GM19455 (cell line): ENCODE measurements at regions not wholly inside any gene's neighbourhood (a gene's known extent, or its start where the extent isn't known, plus 50 kb on each side); places are given as distances from the start of the nearest gene placed in this dataset.
"Not testable (repeated sequence)": the region's sequence is repeated elsewhere in the genome, so short reads cannot be mapped to it uniquely, and the experiment has no call there.

Experiments used
- ATAC-seq: cut with Tn5 transposase; IDR thresholded peaks from one replicate; pipeline ENCODE4 v1.9.1; 2021; ENCODE audit not compliant: unreplicated experiment

DNA sequence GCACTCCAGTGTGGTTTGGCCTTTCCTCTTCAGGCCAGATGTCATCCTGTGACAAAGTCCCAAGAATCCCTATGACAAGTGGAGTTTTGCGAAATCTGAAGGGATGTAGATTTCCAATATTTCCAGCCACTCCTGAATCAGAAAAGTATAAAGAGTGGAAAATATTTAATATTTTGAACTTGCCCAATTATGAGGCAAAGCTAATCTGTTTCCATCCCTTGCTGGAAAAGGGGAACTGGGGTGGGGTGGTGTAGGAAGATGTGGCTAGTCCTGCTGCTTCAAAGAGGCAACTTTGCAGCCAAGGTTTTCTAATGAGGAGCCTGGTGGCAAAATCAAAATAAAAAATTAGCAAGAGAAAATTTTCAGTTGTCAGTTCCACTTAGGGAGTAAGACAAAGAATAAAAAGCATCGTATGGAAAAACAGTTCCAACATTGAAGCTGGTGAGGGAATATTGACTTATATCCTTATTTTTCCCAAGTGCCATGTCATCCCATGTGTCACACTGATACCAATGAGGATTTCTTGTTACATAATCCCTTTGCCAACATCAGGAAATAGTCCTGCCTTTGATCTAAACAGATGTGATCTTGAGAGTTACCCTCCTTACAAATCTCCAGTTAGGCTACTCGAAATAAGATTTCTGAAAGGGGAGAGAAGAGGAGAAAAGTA is 480.0 kb upstream of the JARID2 start:
- no peak for ATAC-seq

DNA sequence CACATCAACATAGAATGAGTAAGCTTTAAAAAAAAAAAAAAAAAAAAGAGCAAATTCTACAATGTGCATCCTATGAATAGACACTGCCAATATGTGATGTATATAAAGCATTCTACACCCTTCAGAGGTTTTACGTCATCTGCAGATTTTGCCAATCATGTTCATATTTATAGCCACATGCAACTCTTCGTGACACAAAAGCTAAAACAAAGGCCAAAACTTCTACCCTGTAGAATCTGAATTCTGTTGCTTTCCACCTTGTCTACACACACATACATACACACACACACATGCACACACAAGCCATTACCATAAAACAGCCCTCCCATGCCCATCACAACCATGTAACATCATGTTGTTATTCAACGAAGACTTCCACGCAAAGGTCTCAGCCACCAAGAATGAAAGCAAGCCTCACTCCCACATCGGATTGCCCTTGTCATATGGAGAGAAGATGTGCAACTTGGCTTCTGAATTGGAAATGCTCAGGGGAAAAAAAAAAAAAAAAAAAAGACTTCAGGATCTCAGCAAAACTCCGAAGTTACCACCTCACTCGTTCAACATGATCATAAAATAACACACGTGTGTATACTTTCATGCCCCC is 479.4 kb upstream of the JARID2 start:
- no peak for ATAC-seq

DNA sequence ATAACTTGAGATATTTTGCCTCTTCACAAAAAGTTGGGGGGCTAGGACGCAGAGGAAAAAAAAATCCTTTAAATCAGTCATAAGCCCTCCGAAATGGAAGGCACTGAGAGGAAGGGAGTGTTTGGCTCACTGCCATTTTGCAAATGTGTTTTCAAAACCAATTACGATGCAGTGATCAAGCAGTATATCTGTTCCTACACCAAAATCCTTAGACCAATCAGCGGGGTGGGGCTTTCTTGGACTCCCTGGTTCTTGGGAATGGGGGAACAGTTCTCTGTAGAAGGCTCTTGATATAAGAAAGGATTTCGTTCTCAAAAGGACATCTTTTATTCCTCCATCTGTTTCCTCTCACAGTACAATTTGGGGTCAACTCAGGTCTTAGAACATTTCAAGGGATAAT is 478.6 kb upstream of the JARID2 start:
- ATAC-seq: no peak

DNA sequence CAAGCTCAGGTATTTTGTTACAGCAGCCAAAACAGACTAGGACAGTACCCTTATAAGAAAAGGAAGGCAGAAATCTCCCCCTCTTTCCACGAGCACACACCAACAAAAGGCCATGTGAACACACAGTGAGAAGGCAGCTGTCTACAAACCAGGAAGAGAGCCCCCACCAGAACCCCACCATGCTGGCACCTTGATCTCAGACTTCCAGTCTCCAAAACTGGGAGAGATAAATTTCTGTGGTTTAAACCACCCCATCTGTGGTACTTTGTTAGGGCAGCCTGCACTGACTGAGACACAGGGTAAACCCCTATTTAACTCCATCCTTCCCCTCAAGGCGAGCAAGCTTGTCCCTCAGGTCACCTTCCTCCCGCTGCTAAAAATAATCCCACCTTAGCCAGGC is 475.8 kb upstream of the JARID2 start:
- no peak for ATAC-seq

DNA sequence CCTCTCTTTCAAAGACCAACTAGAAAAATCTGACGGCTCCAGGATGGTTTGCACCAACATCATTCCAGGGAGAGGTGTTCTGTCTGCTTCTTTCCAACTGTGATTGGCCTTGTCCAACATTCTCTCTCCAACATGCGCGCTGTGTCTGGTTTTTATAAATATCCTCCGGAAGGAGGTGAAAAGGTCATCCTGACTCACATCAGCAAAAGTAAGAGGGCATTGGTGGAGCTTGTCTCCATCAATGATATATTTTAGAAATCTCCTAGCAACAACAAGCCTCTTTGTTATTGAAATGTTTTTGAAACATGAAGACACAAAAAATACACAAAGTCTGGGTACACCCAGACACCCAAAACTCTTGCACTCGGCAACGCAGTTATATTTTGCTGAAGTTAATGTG is 475.3 kb upstream of the JARID2 start:
- ATAC-seq: no peak

DNA sequence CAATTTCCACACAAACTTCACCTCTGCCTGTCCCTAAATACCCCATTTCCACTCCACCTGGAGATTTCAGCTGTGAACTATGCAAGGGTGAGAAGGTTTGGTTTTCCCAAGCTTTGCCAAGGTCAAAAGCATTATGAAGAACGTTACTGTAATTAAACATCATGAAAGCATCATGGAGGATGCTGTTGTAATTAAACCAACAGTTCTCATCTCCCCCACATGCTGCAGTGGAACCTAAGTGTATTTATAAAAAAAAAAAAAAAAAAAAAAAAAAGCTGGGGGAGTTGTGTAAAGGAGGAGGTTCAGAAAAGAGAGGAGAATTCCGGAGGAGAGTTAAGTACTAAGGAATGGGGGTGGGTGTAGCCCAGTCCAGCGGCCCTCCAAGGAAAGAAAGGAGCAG is 474.9 kb upstream of the JARID2 start:
- ATAC-seq: no peak

DNA sequence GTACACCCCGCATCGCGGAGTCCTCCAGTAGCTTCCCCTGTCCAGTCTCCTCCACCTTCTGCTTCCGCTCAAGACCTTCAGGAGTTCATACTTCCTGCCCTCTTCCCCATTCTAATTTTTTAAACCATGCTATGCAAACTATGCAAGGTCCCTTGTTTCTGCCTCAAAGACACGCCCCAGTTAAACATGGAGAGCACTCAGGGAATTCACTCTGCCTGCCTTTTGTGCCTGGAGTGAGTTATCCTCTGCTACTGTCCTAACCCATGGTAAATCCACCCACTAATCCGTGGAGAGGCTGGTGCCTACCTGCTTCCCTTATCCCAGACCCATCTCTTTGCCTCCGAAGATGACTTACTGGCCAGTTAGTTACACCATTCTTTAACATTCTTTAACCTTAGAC is 473.7 kb upstream of the JARID2 start:
- ATAC-seq: no peak

DNA sequence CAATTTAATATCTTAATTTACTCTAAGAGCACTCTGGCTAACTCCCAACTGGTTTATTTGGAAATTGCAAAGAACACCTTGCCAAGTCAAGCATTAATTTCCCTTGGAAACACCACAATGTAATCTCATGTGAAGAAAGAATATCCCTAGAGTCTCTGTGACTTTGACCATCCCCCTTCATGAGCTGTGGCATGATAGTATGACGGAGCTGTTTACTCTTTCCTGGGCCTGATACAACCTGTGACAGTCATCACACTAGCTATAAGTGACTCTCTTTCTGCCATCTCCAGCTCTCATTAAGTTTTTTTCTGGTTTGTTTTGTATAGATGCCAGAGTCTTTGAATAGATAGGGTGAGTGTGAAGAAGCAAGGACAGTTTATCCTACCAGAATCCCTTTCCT is 470.3 kb upstream of the JARID2 start:
- ATAC-seq: no peak

DNA sequence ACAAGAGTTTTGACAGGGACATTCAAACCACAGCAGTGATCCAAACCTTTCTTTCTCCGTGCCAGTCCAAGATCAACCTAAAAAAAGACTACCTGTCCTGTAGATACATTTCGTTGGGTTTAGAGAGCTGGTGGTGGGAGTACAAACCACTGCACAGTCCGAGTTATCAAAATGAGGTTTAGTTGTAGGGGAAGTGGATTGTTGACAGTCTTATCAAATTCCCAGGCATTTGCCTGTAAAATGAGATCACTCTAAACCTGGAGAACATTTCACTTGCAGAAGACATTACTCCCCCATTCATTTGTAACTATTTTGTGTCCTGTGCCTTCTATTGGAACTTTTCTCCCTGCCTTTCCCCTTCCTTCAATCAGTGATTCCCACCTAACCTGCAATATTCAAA is 469.6 kb upstream of the JARID2 start:
- ATAC-seq: no peak

DNA sequence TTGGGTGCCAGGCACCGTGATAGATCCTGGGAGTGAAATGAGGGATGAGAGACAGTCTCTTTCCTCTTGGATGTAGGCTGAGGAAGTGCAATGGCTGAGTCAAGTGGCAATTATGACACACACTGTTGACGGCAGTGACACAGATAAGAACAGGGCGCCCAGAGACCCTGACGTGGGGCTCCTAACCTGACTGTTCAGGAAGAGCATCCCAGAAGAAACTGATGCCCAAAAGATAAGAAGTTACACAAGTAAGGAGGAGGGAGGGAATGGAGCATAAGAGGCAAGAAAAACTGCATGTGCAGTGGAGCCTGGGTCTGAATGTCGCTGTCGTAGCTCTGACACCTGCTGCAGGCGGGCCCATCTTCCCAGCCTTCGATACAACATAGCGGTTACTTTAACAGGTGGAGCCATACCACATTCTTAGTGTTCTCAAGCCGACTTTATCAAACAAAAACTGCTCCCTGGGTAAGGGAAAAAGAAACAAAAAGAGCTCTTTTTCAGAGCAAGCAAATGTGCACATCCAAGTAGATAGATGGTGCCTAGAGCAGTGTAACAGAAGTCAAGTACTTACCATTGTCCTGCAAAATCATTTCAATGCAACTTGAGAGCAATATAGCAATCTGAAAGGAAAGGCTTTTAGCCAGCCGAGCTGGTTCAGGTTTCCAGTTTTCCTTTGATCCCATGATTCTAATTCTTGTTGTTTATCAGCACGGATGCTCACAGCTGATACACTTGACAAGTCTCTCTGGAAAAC is 463.9 kb upstream of the JARID2 start:
- ATAC-seq: no peak

DNA sequence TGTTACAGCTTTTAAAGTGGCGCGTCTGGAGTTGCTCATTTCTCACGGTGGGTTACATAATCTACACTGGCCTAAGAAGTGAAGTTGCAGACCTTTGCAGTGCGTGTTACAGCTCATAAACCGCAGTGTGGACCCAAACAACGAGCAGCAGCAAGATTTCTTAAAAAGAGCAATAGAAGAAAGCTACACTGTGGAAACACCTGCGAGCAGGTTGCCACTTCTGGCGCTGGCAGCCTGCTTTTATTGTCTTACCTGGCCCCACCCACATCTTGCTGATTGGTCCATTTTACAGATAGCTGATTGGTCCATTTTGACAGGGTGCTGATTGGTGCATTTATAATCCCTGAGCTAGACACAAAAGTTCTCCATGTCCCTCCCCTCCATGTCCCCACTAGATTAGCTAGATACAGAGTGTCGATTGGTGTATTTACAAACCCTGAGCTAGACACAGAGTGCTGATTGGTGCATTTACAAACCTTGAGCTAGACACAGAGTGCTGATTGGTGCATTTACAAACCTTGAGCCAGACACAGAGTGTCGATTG is 462.9 kb upstream of the JARID2 start:
- not testable (repeated sequence) for ATAC-seq

DNA sequence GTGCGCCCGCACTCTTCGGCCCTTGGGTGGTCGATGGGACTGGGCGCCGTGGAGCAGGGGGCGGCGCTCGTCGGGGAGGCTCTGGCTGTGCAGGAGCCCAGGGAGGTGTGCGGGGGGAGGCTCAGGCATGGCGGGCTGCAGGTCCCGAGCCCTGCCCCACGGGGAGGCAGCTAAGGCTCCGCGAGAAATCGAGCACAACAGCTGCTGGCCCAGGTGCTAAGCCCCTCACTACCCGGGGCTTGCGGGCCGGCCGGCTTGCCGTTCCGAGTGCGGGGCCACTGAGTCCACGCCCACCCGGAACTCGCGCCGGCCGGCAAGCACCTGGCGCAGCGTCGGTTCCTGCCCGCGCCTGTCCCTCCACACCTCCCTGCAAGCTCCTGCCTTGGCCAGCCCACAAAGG is 462.3 kb upstream of the JARID2 start:
- ATAC-seq: no peak

DNA sequence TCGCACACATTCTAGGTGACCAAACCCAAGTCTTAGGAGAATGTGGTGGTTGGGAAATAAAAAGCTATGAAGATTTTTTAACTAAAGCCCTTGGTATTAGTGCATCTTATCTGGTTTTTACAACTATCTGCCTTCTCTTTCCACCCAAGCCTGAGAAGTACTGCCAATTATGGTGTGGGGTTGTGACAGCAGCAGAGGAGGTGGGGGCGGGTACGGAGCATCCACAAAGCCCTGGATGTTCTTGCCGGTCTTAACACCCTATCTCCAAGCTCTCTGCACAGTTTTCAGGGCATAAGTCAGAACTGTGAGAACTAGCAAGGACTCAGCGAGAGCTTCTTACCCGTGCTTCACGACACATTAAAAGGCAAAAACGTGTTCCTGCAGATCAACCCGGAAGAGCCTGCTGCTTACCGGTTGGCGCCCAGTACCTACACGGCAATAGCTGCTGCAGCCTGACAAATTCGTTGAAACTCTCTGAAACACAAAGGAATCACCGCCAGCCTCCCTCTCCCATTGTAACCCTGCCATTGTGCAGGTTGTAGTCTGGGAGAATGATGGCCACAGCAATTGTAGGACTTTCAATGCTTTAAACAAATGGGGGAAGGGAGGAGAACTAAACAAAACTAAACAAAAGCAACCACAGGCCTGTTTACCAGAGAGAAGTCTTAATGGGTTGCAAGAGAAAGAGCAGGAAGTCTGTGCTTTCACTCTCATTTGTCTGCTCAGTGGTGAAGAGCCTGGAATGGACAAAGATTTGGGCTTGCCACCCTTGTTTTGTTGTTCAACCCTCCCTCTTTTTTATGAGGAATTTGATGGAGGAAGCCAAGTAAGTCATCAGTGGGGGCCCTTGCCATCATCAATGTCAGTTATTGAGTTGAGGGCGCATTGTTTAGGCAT is 461.0 kb upstream of the JARID2 start:
- no peak for ATAC-seq

DNA sequence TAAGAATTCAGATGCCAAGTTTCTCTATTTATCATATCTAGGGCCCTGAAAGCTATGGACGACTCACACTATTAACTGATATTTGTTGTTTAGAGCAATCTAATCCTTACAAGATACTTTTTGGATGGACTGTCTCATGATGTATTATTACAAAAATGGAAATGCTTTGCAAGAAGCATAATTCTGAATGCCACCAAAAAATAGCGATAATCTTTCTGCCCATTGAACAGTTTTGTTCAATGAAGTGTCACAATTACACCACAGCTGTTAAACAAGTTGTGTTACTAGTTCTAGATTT is 460.4 kb upstream of the JARID2 start:
- ATAC-seq: no peak

DNA sequence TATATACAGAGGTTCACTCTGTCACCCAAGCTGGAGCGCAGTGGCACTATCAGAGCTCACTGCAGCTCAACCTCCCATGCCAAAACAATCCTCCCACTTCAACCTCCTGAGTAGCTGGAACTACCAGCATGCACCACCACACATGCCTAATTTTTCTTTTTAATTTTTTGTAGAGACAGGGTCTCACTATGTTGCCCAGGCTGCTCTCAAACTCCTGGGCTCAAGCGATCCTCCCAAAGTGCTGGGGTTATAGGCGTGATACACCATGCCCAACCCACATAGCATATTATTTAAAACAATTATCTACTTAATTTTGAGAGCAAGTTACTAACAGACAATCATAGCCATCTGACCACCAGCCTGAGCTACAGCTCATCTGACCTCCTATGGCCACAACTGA is 459.9 kb upstream of the JARID2 start:
- ATAC-seq: no peak

DNA sequence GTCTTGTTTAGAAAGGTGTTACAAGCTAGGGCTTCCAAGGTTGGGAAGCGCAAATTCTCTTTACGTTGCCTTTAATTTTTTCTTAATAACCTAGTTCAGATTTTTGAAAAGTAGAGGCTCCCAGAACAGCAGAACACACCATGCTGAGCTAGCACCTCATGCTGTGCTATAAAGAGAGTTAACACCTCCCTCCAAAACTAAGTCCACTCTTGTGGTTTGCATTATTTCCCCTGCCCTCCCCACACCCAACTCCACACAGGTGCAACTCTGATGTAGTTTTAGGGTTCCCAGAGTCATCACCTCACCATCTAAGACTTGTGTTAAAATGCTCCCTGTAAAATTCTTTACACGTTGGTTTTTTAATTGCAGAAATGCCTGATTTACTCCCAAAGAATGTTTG is 459.4 kb upstream of the JARID2 start:
- no peak for ATAC-seq

DNA sequence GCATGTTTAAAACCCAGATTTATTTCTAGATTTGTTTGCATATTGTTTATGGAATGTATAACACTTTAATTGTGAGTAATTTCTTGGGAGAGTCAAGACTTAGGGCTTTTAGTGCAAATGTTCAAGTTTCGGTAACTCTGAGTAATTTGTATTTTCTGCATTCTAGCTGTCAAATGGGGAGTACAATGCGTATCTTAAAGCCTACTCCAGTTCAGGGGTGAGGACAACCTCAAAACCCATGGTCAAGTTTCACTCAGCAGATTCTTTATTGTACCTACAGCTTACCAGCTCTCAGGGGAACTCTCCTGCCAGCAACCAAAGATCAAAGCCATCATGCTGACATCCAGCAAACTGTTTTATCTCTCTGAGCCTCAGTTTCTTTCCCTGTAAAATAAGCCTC is 458.6 kb upstream of the JARID2 start:
- ATAC-seq: no peak

DNA sequence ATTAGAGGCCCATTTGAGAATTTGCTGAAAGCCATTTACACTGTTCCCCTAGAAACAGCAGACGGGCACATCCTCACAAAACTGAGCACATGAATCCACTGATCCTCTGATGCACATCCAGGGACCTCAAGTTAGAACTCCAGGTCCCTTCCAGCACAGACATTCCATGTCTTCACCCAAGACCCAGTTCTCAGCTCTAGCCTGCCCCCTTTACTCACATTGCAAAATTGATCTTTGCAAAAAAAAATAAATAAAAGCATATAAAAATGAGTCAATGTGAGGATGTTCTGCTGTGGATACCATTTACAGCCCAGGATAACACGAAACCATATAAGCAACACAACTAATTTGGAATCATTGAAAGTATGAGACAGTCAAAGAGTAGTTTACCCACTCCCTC is 458.2 kb upstream of the JARID2 start:
- no peak for ATAC-seq

DNA sequence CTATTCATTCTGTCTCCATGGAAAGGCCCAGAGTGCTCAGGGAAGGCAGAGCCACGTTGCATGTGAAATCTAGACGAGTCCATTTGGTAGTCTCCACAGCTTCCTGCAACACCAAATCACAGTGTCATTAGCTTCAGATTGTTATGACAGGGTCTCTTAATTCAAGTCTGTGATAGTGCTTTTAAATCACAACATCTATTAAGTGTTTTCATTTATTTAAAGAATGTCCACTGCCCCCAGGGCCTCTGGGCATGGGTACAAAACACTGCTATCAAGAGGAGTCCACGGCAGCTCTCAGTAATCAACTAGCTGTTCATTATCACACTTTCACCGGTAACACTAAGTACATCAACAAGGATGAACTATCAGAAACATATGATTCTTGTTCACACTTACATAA is 455.9 kb upstream of the JARID2 start:
- ATAC-seq: no peak

DNA sequence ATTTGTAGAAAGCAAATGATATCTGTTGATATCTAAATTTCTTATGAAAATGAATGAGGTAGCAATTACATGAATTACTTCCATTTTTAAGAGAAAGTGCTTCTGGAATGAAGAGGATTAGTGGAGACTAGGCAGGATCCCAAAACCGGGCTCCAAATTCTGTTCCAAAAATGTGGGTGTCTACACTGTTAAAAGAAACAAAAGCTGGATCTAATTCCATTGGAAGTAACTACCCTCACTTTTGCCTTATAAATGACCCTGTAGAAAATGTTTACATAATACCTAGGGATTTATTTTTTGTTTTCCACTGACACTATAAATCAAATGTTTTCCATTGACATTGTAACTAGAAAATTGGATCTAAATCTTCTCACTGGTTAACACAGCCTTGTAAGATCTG is 454.9 kb upstream of the JARID2 start:
- no peak for ATAC-seq

DNA sequence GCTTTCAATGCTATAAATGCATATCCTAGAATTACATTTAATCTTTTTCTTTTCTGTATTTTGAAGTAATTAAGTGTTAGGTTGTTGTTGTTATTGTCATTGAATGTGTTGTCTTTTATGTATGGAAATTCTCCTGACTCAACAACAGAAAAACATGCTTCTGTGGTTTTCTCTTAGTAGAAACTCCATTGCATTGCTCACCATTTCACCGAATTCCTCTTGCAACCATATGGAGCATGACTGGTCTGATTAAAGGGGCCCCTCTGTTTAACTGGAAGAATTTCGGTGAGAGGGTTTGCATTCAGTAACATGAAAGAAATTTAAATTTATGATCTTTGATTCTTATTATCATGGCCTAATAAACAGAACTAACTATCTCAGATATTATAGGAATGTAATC is 454.3 kb upstream of the JARID2 start:
- no peak for ATAC-seq
